Transverse colon (tissue), 4 donors: ENCODE measurements at regions not wholly inside any gene's neighbourhood (a gene's known extent, or its start where the extent isn't known, plus 50 kb on each side); places are given as distances from the start of the nearest gene placed in this dataset.

Source experiments
- DNase-seq: peaks from one replicate; pipeline ENCODE4 v3.0.0-alpha.2; 2019
- H3K27ac ChIP-seq, 4 donors: fragments of 200-600 bp; sonication (generic); 2 replicates each; pipeline ENCODE4 v1.5.1; 2016 to 2018; ENCODE audit warnings: inconsistent platforms in 4 of 4
- H3K27me3 ChIP-seq: fragments of 200-600 bp; sonication (generic); 2 replicates; pipeline ENCODE4 v1.5.1; 2017; ENCODE audit warnings: inconsistent platforms
- H3K36me3 ChIP-seq, 4 donors: fragments of 200-600 bp; sonication (generic); 2 replicates each; pipeline ENCODE4 v1.5.1; 2017 to 2019; ENCODE audit warnings: inconsistent platforms in 4 of 4
- H3K4me1 ChIP-seq, 4 donors: fragments of 200-600 bp; sonication (generic); 2 replicates each; pipeline ENCODE4 v1.5.1; 2017 to 2020; ENCODE audit warnings: inconsistent platforms in 4 of 4
- H3K4me3 ChIP-seq, 4 donors: fragments of 200-600 bp; sonication (generic); 1 replicate in 1 of 4; 2 replicates in 3 of 4; pipeline versions ENCODE4 v1.5.1 to v1.6.1; 2017 to 2019; ENCODE audit warnings: inconsistent platforms in 4 of 4
- H3K9me3 ChIP-seq, 2 donors: fragments of 200-600 bp; sonication (generic); 2 replicates each; pipeline ENCODE4 v1.5.1; 2017 to 2019; ENCODE audit warnings: inconsistent platforms in 2 of 2
- EP300 ChIP-seq: sonication (generic); formaldehyde crosslinking; IDR thresholded peaks from one replicate; pipeline ENCODE4 v1.6.1; 2017; ENCODE audit warnings: antibody characterized with exemption, low read depth
- POLR2A ChIP-seq: fragments of 450-650 bp; IDR thresholded peaks from one replicate; pipeline ENCODE4 v1.6.1; 2016; ENCODE audit warnings: antibody characterized with exemption, mild to moderate bottlenecking, moderate library complexity
- POLR2AphosphoS5 ChIP-seq, 3 donors: sonication (generic); formaldehyde crosslinking; IDR thresholded peaks; one replicate each; pipeline ENCODE4 v1.6.1; 2016; ENCODE audit warnings: antibody characterized with exemption in 3 of 3
- WGBS, 2 donors: methylation state at CpG; one replicate each; pipeline ENCODE4 v1.1.5; 2018; ENCODE audit warnings: low coverage in 1 of 2; 5-methylcytosine and 5-hydroxymethylcytosine counted together
- in situ Hi-C, 4 donors: fragments of 200-750 bp; cut with MboI; loops; one replicate each; pipeline versions ENCODE4 v1.15.0 to v1.15.1; 2017; ENCODE audit warnings: low sequenced_read_pairs in 3 of 4, low pct_ligation_motif_present in 1 of 4, low pct_unique_long_range_greater_than_20kb in 1 of 4
- intact Hi-C: fragments of 100-400 bp; cut with DNase I; formaldehyde crosslinking; loops from one replicate; pipeline ENCODE4 v1.15.1; 2023; ENCODE audit warnings: low total_unique reads
- TF ChIP-seq, protein P1 (sequence below), 5 experiments: fragments of 200-600 bp in 3 of 5; fragments of 450-650 bp in 2 of 5; sonication (generic) in 3 of 5; IDR thresholded peaks; 1 replicate in 2 of 5; 2 replicates in 3 of 5; pipeline ENCODE4 v1.5.1; 2016 to 2017; ENCODE audit warnings: antibody characterized with exemption in 5 of 5, inconsistent platforms in 3 of 5, mild to moderate bottlenecking in 2 of 5, moderate library complexity in 1 of 5

DNA sequence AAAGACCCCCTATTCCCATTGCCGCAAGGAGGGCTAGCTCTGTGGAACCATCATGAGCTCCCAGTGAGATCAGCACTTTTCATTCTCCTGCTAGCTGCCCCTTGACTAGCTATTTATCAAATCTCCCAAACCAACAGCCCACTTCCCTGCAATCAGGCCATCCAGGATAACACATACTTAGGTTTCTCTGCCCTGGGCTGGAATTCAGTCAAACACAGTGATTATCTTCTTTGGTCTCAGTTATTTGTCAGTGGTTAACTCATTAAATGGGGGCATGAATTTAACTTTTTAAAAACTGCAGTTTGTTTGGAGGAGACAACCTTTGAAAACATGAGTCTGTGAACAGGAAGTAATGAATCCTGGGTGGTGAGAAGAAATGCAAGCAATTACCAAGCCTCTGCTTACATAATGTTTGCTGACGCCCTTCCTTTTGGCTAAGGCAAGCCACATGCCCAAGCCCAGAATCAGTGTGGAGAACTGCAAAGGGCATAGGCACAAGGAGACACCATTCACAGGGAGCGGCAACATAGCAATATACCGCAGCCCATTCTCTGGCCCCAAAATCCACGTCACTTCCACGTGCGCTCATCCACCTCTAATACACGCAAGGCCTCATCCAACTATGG, 275.0 kb downstream of the DRD1 start:
- no peak overlapping the region for H3K4me3 ChIP-seq
- TF ChIP-seq EP300 (no peak), POLR2A (no peak)
- intact Hi-C loops = no loop called here
- WGBS, 2 donors = 76 to 79% methylated on average over 2 to 8 of the region's 8 CpGs
- DNase-seq = no peak
- no peaks in the 10 kb centered on the region for H3K36me3 ChIP-seq
- in situ Hi-C loops = no loop called here
- H3K27me3 ChIP-seq = no peaks in the 10 kb centered on the region
- no peak overlapping the region for H3K27ac ChIP-seq
- H3K9me3 ChIP-seq = no peaks in the 10 kb centered on the region
- no peaks in the 10 kb centered on the region for H3K4me1 ChIP-seq

DNA sequence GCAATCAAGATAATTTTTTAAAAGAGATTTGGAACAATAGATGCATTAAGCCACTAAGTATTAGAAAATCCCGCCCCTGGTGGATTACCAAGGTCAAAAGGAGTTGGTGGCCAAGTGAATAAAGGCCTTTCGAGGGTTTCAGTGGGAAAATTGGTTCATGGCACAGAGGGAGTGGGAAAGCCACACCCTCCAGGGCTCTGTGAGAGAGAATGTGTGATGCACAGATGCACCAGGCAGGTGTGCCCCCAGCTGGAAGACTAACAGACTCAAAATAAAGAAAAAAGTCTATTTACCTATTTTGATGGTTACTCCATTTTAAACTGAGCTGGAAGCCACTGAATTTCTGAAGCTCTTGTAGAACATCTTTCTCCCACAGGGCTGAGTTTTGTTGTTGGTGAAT, 278.0 kb downstream of the DRD1 start:
- TF ChIP-seq, protein P1, sequence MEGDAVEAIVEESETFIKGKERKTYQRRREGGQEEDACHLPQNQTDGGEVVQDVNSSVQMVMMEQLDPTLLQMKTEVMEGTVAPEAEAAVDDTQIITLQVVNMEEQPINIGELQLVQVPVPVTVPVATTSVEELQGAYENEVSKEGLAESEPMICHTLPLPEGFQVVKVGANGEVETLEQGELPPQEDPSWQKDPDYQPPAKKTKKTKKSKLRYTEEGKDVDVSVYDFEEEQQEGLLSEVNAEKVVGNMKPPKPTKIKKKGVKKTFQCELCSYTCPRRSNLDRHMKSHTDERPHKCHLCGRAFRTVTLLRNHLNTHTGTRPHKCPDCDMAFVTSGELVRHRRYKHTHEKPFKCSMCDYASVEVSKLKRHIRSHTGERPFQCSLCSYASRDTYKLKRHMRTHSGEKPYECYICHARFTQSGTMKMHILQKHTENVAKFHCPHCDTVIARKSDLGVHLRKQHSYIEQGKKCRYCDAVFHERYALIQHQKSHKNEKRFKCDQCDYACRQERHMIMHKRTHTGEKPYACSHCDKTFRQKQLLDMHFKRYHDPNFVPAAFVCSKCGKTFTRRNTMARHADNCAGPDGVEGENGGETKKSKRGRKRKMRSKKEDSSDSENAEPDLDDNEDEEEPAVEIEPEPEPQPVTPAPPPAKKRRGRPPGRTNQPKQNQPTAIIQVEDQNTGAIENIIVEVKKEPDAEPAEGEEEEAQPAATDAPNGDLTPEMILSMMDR (IDR thresholded peaks at IDR 0.05) = no peak
- TF ChIP-seq POLR2AphosphoS5 (IDR thresholded peaks at IDR 0.05) = no peak
- no peak for TF ChIP-seq EP300
- TF ChIP-seq POLR2A = no peak
- no peaks in the 10 kb centered on the region for H3K36me3 ChIP-seq
- H3K4me1 ChIP-seq = no peaks in the 10 kb centered on the region
- DNase-seq = no peak
- in situ Hi-C loops (no loop called here), intact Hi-C loops (no loop called here)
- H3K27me3 ChIP-seq = no peaks in the 10 kb centered on the region
- 61% methylated on average over 2 of the region's 2 CpGs; no CpG with 5 or more reads in 1 of the 2 donors for WGBS, 2 donors
- H3K9me3 ChIP-seq = no peaks in the 10 kb centered on the region
- H3K4me3 ChIP-seq = no peak overlapping the region
- H3K27ac ChIP-seq = no peak overlapping the region

DNA sequence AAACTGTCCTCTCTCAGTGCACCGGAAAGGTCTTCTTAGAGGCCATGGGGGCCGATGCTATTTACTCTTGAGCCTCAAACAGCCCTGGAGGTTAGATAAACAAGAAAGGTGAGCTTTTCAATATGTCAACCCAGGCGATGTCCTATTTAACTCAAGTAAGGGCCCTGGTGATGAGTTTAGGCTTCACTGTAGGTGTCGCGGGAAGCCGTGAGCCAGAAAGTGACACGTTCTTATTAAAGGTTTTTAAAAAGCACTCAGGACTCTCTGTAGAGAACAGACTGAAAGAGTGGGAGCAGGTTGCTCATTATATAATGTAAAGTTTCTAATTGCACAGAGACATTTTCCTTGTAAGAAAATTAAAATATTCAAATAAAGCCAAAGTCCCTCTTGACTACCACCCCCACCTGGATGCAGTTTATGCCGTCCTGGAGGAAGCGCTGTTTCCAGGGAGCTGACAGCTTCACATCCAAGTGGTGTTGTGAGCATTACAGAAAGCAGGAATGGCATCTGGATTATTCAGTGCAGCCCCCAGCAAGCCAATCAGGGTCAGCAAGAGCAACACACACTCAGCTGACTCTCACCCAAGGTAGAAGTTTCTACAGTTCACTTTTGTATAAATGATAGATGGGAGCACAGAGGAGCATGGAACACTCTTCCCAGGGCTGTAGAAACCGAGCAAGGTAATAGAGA, 280.3 kb downstream of the DRD1 start:
- no peaks in the 10 kb centered on the region for H3K27me3 ChIP-seq
- no peaks in the 10 kb centered on the region for H3K36me3 ChIP-seq
- TF ChIP-seq, protein P1 (IDR thresholded peaks at IDR 0.05) = no peak
- TF ChIP-seq POLR2AphosphoS5 (IDR thresholded peaks at IDR 0.05) = no peak
- no peak for TF ChIP-seq POLR2A
- TF ChIP-seq EP300 = no peak
- no peak overlapping the region for H3K4me3 ChIP-seq
- no peaks in the 10 kb centered on the region for H3K9me3 ChIP-seq
- in situ Hi-C loops = no loop called here
- whole genome bisulfite sequencing, 2 donors = 76% methylated on average over 10 of the region's 10 CpGs; no CpG with 5 or more reads in 1 of the 2 donors
- no peak overlapping the region for H3K27ac ChIP-seq
- no peak for DNase-seq
- intact Hi-C loops = no loop called here
- H3K4me1 ChIP-seq = no peaks in the 10 kb centered on the region

DNA sequence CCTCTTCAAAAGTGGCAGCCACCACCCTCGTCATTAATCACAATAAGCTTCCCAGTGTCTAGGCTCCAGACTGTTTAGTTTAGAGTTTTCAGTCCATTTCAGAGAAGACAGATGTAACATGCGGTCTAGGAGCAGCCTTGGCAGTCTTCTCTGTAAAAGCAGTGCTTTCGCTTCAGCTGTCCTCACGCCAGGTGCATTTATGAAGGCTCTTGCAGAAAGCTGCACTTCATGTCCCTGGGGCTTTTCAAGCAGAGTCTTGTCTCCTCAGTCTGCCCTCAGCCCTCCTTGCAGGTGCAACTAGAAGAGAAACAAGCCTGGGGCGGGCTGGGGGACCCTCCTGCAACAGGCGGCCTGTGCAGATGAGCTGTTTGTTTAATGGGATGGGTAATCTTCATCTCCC, 281.9 kb downstream of the DRD1 start:
- intact Hi-C loops (no loop called here), in situ Hi-C loops (no loop called here)
- 40 to 64% methylated on average over 1 to 6 of the region's 6 CpGs for WGBS, 2 donors
- DNase-seq = no peak
- H3K27ac ChIP-seq = no peak overlapping the region
- TF ChIP-seq POLR2AphosphoS5 (IDR thresholded peaks at IDR 0.05) (no peak), POLR2A (no peak), EP300 (no peak)
- TF ChIP-seq, protein P1 (IDR thresholded peaks at IDR 0.05) = no peak
- no peaks in the 10 kb centered on the region for H3K4me1 ChIP-seq
- H3K27me3 ChIP-seq = no peaks in the 10 kb centered on the region
- H3K36me3 ChIP-seq = no peaks in the 10 kb centered on the region
- H3K4me3 ChIP-seq = no peak overlapping the region
- no peaks in the 10 kb centered on the region for H3K9me3 ChIP-seq
